ELR (cell line): ENCODE measurements at regions not wholly inside any gene's neighbourhood (a gene's known extent, or its start where the extent isn't known, plus 50 kb on each side); places are given as distances from the start of the nearest gene placed in this dataset.
"Not testable (repeated sequence)": the region's sequence is repeated elsewhere in the genome, so short reads cannot be mapped to it uniquely, and the experiment has no call there.

Source experiments
- DNase-seq: peaks from one replicate; pipeline ENCODE4 v3.0.0-alpha.2; 2015; ENCODE audit warnings: low read depth

- no peak for DNase-seq
Observed at GRCh38 chr1:76687307-76688175, 179.7 kb upstream of the ST6GALNAC5 start.

GRCh38 chr1:76690766-76691165, 176.5 kb upstream of the ST6GALNAC5 start:
- DNase-seq, result peak; percentile 1

GRCh38 chr1:76695535-76695934, 171.7 kb upstream of the ST6GALNAC5 start:
- DNase-seq, result no peak

- no peak for DNase-seq
Observed at GRCh38 chr1:76697361-76697760, 169.9 kb upstream of the ST6GALNAC5 start.

- DNase-seq, result not testable (repeated sequence)
Observed at GRCh38 chr1:76699646-76700045, 167.6 kb upstream of the ST6GALNAC5 start.

GRCh38 chr1:76700200-76700599, 167.1 kb upstream of the ST6GALNAC5 start:
- not testable (repeated sequence) for DNase-seq

GRCh38 chr1:76705560-76705959, 161.7 kb upstream of the ST6GALNAC5 start:
- DNase-seq, result no peak

GRCh38 chr1:76713535-76713934, 153.7 kb upstream of the ST6GALNAC5 start:
- DNase-seq, result no peak

GRCh38 chr1:76715474-76715873, 151.8 kb upstream of the ST6GALNAC5 start:
- no peak for DNase-seq

GRCh38 chr1:76723949-76724348, 143.3 kb upstream of the ST6GALNAC5 start:
- no peak for DNase-seq

GRCh38 chr1:76724816-76725215, 142.5 kb upstream of the ST6GALNAC5 start:
- no peak for DNase-seq

- DNase-seq, result no peak
Observed at GRCh38 chr1:76725864-76726619, 141.2 kb upstream of the ST6GALNAC5 start.

GRCh38 chr1:76727520-76727919, 139.8 kb upstream of the ST6GALNAC5 start:
- no peak for DNase-seq

- DNase-seq, result no peak
Observed at GRCh38 chr1:76729142-76729541, 138.1 kb upstream of the ST6GALNAC5 start.

GRCh38 chr1:76730027-76730426, 137.3 kb upstream of the ST6GALNAC5 start:
- DNase-seq, result no peak

GRCh38 chr1:76738355-76738754, 128.9 kb upstream of the ST6GALNAC5 start:
- not testable (repeated sequence) for DNase-seq

- DNase-seq, result not testable (repeated sequence)
Observed at GRCh38 chr1:76740956-76741355, 126.3 kb upstream of the ST6GALNAC5 start.

GRCh38 chr1:76744989-76745388, 122.3 kb upstream of the ST6GALNAC5 start:
- no peak for DNase-seq

- DNase-seq, result peak; percentile 22
Observed at GRCh38 chr1:76746206-76746605, 121.1 kb upstream of the ST6GALNAC5 start.

- no peak for DNase-seq
Observed at GRCh38 chr1:76754730-76755129, 112.5 kb upstream of the ST6GALNAC5 start.

GRCh38 chr1:76759171-76759860, 108.0 kb upstream of the ST6GALNAC5 start:
- no peak for DNase-seq

- peak; percentile 32 for DNase-seq
Observed at GRCh38 chr1:76759950-76760349, 107.3 kb upstream of the ST6GALNAC5 start.

GRCh38 chr1:76763738-76764137, 103.5 kb upstream of the ST6GALNAC5 start:
- DNase-seq, result no peak
